Spleen (tissue), 11 donors: ENCODE measurements at regions not wholly inside any gene's neighbourhood (a gene's known extent, or its start where the extent isn't known, plus 50 kb on each side); places are given as distances from the start of the nearest gene placed in this dataset.

ENCODE experiments used
- DNase-seq: peaks from one replicate; pipeline ENCODE4 v3.0.0-alpha.2; 2020
- H3K27ac ChIP-seq, 8 donors: fragments of 200-600 bp; sonication (generic) in 7 of 8; 1 replicate in 4 of 8; 2 replicates in 4 of 8; pipeline versions ENCODE4 v1.5.0 to v1.8.0; 2016 to 2021; ENCODE audit warnings: inconsistent platforms in 4 of 8, mild to moderate bottlenecking in 4 of 8, moderate library complexity in 1 of 8
- H3K27me3 ChIP-seq, 7 donors: fragments of 200-600 bp; sonication (generic) in 6 of 7; replicated peaks in 1 of 7; 1 replicate in 4 of 7; 2 replicates in 3 of 7; pipeline versions ENCODE4 v1.5.0 to v1.8.0; 2016 to 2021; ENCODE audit warnings: inconsistent platforms in 3 of 7, mild to moderate bottlenecking in 1 of 7
- H3K36me3 ChIP-seq, 6 donors: fragments of 200-600 bp; sonication (generic) in 5 of 6; 1 replicate in 4 of 6; 2 replicates in 2 of 6; pipeline versions ENCODE4 v1.5.0 to v1.8.0; 2016 to 2021; ENCODE audit warnings: inconsistent platforms in 2 of 6
- H3K4me1 ChIP-seq, 6 donors: fragments of 200-600 bp; sonication (generic) in 5 of 6; 1 replicate in 3 of 6; 2 replicates in 3 of 6; pipeline versions ENCODE4 v1.5.0 to v1.8.0; 2016 to 2021; ENCODE audit warnings: inconsistent platforms in 3 of 6
- H3K4me3 ChIP-seq, 8 donors: fragments of 200-600 bp; sonication (generic) in 7 of 8; 1 replicate in 4 of 8; 2 replicates in 4 of 8; pipeline versions ENCODE4 v1.5.0 to v1.8.0; 2016 to 2021; ENCODE audit warnings: inconsistent platforms in 4 of 8, mild to moderate bottlenecking in 4 of 8, moderate library complexity in 2 of 8
- H3K9me3 ChIP-seq, 8 donors: fragments of 200-600 bp; sonication (generic) in 7 of 8; 1 replicate in 4 of 8; 2 replicates in 4 of 8; pipeline versions ENCODE4 v1.5.0 to v1.8.0; 2016 to 2021; ENCODE audit warnings: inconsistent platforms in 4 of 8
- POLR2A ChIP-seq, 3 donors: fragments of 450-650 bp; IDR thresholded peaks; one replicate each; pipeline ENCODE4 v1.5.1; 2017; ENCODE audit warnings: antibody characterized with exemption in 3 of 3, mild to moderate bottlenecking in 1 of 3
- POLR2AphosphoS5 ChIP-seq, 3 donors: sonication (generic); formaldehyde crosslinking; IDR thresholded peaks; one replicate each; pipeline ENCODE4 v1.5.1; 2017; ENCODE audit warnings: antibody characterized with exemption in 3 of 3
- WGBS, 5 donors: extraction: QIAGEN DNeasy Blood & Tissue Kit in 3 of 5; methylation state at CpG; one replicate each; pipeline versions ENCODE4 v1.1.5 to v1.1.7; 2013 to 2018; 5-methylcytosine and 5-hydroxymethylcytosine counted together
- intact Hi-C: fragments of 100-400 bp; cut with DNase I; formaldehyde crosslinking; loops from one replicate; pipeline ENCODE4 v1.15.0; 2023; ENCODE audit warnings: low total_unique reads
- TF ChIP-seq, protein P1 (sequence below), 11 experiments: fragments of 200-600 bp in 7 of 11; fragments of 450-650 bp in 4 of 11; sonication (generic) in 4 of 11; IDR thresholded peaks in 8 of 11; conservative IDR thresholded peaks in 3 of 11; 1 replicate in 7 of 11; 2 replicates in 4 of 11; pipeline versions ENCODE4 v1.4.0 to v1.8.0; 2016 to 2021; ENCODE audit warnings: antibody characterized with exemption in 11 of 11, inconsistent platforms in 4 of 11, mild to moderate bottlenecking in 1 of 11
- donor health status: healthy with polysubstance abuse.
- donor health status: DM: no; HTN: no; CAD: no; lungs with moderate emphysema.
- donor health status: DM: no; HTN: no; CAD: no.
- donor health status: Bipolar disorder and iron deficiency.
- donor health status: healthy.
- donor health status: DM: no; HTN: no; CAD: no.
- donor health status: DM: yes; HTN: yes; CAD: no.

- TF ChIP-seq, protein P1, sequence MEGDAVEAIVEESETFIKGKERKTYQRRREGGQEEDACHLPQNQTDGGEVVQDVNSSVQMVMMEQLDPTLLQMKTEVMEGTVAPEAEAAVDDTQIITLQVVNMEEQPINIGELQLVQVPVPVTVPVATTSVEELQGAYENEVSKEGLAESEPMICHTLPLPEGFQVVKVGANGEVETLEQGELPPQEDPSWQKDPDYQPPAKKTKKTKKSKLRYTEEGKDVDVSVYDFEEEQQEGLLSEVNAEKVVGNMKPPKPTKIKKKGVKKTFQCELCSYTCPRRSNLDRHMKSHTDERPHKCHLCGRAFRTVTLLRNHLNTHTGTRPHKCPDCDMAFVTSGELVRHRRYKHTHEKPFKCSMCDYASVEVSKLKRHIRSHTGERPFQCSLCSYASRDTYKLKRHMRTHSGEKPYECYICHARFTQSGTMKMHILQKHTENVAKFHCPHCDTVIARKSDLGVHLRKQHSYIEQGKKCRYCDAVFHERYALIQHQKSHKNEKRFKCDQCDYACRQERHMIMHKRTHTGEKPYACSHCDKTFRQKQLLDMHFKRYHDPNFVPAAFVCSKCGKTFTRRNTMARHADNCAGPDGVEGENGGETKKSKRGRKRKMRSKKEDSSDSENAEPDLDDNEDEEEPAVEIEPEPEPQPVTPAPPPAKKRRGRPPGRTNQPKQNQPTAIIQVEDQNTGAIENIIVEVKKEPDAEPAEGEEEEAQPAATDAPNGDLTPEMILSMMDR (IDR thresholded peaks at IDR 0.05 in 8 of 11, conservative IDR thresholded peaks at IDR 0.05 in 3 of 11): no peak
- TF ChIP-seq POLR2A (IDR thresholded peaks at IDR 0.05): no peak
- no peak for TF ChIP-seq POLR2AphosphoS5 (IDR thresholded peaks at IDR 0.05)
- WGBS, 5 donors: 89 to 97% (median 94%) methylated on average over 3 of the region's 3 CpGs
- DNase-seq: no peak
- H3K27ac ChIP-seq: no peak overlapping the region
- no peaks in the 10 kb centered on the region for H3K9me3 ChIP-seq
- no peaks in the 10 kb centered on the region for H3K27me3 ChIP-seq
- no peaks in the 10 kb centered on the region for H3K36me3 ChIP-seq
- intact Hi-C loops: no loop called here
- no peak overlapping the region for H3K4me3 ChIP-seq
- no peaks in the 10 kb centered on the region for H3K4me1 ChIP-seq
Measured at GRCh38 chr3:40653878-40654277, 129.1 kb downstream of the ZNF621 start.

DNA sequence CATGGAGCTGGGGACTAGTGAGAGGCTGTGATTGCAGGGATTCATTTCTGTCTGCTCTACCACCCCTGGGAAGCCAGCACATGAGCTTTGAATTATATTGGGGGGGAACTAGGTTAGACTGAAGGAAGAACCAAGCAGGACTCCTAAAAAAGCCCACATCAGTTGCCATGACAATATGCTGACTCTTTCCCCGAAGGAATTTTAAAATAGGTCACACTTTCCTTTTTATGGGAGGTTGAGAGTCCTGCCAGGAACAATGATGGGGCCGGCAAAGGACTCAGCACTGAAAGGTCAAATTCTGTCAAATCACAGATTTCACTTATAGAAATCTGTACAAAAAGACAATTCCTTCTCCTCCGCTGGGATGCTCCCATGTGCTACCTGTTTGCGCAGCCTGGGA is 130.8 kb downstream of the ZNF621 start:
- no peak overlapping the region for H3K27ac ChIP-seq
- no peaks in the 10 kb centered on the region for H3K36me3 ChIP-seq
- peaks cover 0 to 5% (median 0%) of the 10 kb centered on the region in 6 donors for H3K4me1 ChIP-seq
- H3K4me3 ChIP-seq: no peak overlapping the region
- H3K9me3 ChIP-seq: no peaks in the 10 kb centered on the region
- no peak for DNase-seq
- WGBS, 5 donors: 77 to 95% (median 86%) methylated on average over 4 of the region's 4 CpGs
- TF ChIP-seq, protein P1 (IDR thresholded peaks at IDR 0.05 in 8 of 11, conservative IDR thresholded peaks at IDR 0.05 in 3 of 11): no peak
- TF ChIP-seq POLR2A (IDR thresholded peaks at IDR 0.05) (no peak), POLR2AphosphoS5 (IDR thresholded peaks at IDR 0.05) (no peak)
- no peaks in the 10 kb centered on the region for H3K27me3 ChIP-seq
- intact Hi-C loops: no loop called here

GRCh38 chr3:40657623-40658022 is 132.9 kb downstream of the ZNF621 start:
- TF ChIP-seq, protein P1 (IDR thresholded peaks at IDR 0.05 in 8 of 11, conservative IDR thresholded peaks at IDR 0.05 in 3 of 11): no peak
- TF ChIP-seq POLR2A (IDR thresholded peaks at IDR 0.05) (no peak), POLR2AphosphoS5 (IDR thresholded peaks at IDR 0.05) (no peak)
- Histone ChIP-seq H3K9me3 (no peaks in the 10 kb centered on the region), H3K36me3 (no peaks in the 10 kb centered on the region), H3K27me3 (no peaks in the 10 kb centered on the region), H3K27ac (no peak overlapping the region), H3K4me1 (peaks cover 0 to 5% (median 0%) of the 10 kb centered on the region in 6 donors), H3K4me3 (no peak overlapping the region)
- WGBS, 5 donors: 86 to 97% (median 90%) methylated on average over 3 of the region's 3 CpGs
- intact Hi-C loops: no loop called here
- no peak for DNase-seq

- DNase-seq: no peak
- 70 to 91% (median 85%) methylated on average over 5 of the region's 5 CpGs for WGBS, 5 donors
- H3K27ac ChIP-seq: no peak overlapping the region
- H3K9me3 ChIP-seq: no peaks in the 10 kb centered on the region
- intact Hi-C loops: no loop called here
- H3K36me3 ChIP-seq: no peaks in the 10 kb centered on the region
- no peak overlapping the region for H3K4me3 ChIP-seq
- TF ChIP-seq, protein P1 (IDR thresholded peaks at IDR 0.05 in 8 of 11, conservative IDR thresholded peaks at IDR 0.05 in 3 of 11): no peak
- TF ChIP-seq POLR2A (IDR thresholded peaks at IDR 0.05) (no peak), POLR2AphosphoS5 (IDR thresholded peaks at IDR 0.05) (no peak)
- peaks cover 0 to 5% (median 0%) of the 10 kb centered on the region in 6 donors for H3K4me1 ChIP-seq
- no peaks in the 10 kb centered on the region for H3K27me3 ChIP-seq
Measured at GRCh38 chr3:40658305-40658704, 133.5 kb downstream of the ZNF621 start.
